Adrenal gland (tissue), 9 donors: ENCODE measurements at regions not wholly inside any gene's neighbourhood (a gene's known extent, or its start where the extent isn't known, plus 50 kb on each side); places are given as distances from the start of the nearest gene placed in this dataset.

ENCODE experiments used
- DNase-seq, 7 donors: peaks; one replicate each; pipeline ENCODE4 v3.0.0-alpha.2; 2019 to 2020
- H3K27ac ChIP-seq, 5 donors: fragments of 200-600 bp; sonication (generic) in 4 of 5; 1 replicate in 3 of 5; 2 replicates in 2 of 5; pipeline versions ENCODE4 v1.5.1 to v1.8.0; 2016 to 2020; ENCODE audit warnings: mild to moderate bottlenecking in 1 of 5
- H3K27me3 ChIP-seq: fragments of 200-600 bp; 2 replicates; pipeline ENCODE4 v1.8.0; 2021
- H3K36me3 ChIP-seq, 2 donors: fragments of 200-600 bp; replicated peaks in 1 of 2; 1 replicate in 1 of 2; 2 replicates in 1 of 2; pipeline versions ENCODE4 v1.5.1 to v1.8.0; 2018 to 2022
- H3K4me1 ChIP-seq, 2 donors: fragments of 200-600 bp; replicated peaks in 1 of 2; 1 replicate in 1 of 2; 2 replicates in 1 of 2; pipeline versions ENCODE4 v1.5.1 to v1.8.0; 2018 to 2021
- H3K4me3 ChIP-seq, 4 donors: fragments of 200-600 bp; sonication (generic) in 3 of 4; one replicate each; pipeline ENCODE4 v1.5.1; 2016 to 2018
- H3K9me3 ChIP-seq, 3 donors: fragments of 200-600 bp; sonication (generic) in 1 of 3; replicated peaks in 1 of 3; 1 replicate in 2 of 3; 2 replicates in 1 of 3; pipeline versions ENCODE4 v1.5.1 to v1.8.0; 2016 to 2021
- CTCF ChIP-seq, 6 experiments: fragments of 450-650 bp in 4 of 6; fragments of 200-600 bp in 2 of 6; sonication (generic) in 1 of 6; IDR thresholded peaks; 1 replicate in 5 of 6; 2 replicates in 1 of 6; pipeline versions ENCODE4 v1.5.1 to v1.8.0; 2016 to 2021; ENCODE audit warnings: antibody characterized with exemption in 6 of 6, mild to moderate bottlenecking in 2 of 6, moderate library complexity in 1 of 6
- POLR2A ChIP-seq, 2 donors: fragments of 450-650 bp; IDR thresholded peaks; one replicate each; pipeline ENCODE4 v1.6.1; 2017; ENCODE audit warnings: antibody characterized with exemption in 2 of 2, mild to moderate bottlenecking in 2 of 2, moderate library complexity in 1 of 2
- WGBS, 4 donors: extraction: QIAGEN DNeasy Blood & Tissue Kit in 2 of 4; methylation state at CpG; one replicate each; pipeline versions ENCODE4 v1.1.5 to v1.1.7; 2013 to 2017; 5-methylcytosine and 5-hydroxymethylcytosine counted together
- intact Hi-C, 2 donors: fragments of 100-400 bp; cut with DNase I; formaldehyde crosslinking; loops; one replicate each; pipeline versions ENCODE4 v1.14.1 to v1.15.0; 2022 to 2023
- donor health status: healthy with polysubstance abuse.
- donor health status: Bipolar disorder and iron deficiency.
- donor health status: DM: yes; HTN: yes; CAD: no.
- donor health status: DM: no; HTN: no; CAD: no.
- donor health status: DM: no; HTN: no; CAD: no.

GRCh38 chr18:30915336-30915988 is 127.1 kb downstream of the DSC3 start:
- H3K9me3 ChIP-seq = no peaks in the 10 kb centered on the region
- 59 to 79% (median 67%) methylated on average over 4 of the region's 4 CpGs for WGBS, 4 donors
- no peak overlapping the region for H3K4me3 ChIP-seq
- intact Hi-C loops = no loop called here
- TF ChIP-seq POLR2A (IDR thresholded peaks at IDR 0.05) (no peak), CTCF (IDR thresholded peaks at IDR 0.05) (no peak)
- no peaks in the 10 kb centered on the region for H3K4me1 ChIP-seq
- no peaks in the 10 kb centered on the region for H3K27me3 ChIP-seq
- DNase-seq = no peak
- no peaks in the 10 kb centered on the region for H3K36me3 ChIP-seq
- H3K27ac ChIP-seq = no peak overlapping the region

- no peak for DNase-seq
- Histone ChIP-seq H3K9me3 (no peaks in the 10 kb centered on the region), H3K36me3 (no peaks in the 10 kb centered on the region), H3K4me1 (no peaks in the 10 kb centered on the region), H3K4me3 (no peak overlapping the region), H3K27ac (no peak overlapping the region), H3K27me3 (no peaks in the 10 kb centered on the region)
- intact Hi-C loops = no loop called here
- TF ChIP-seq POLR2A (IDR thresholded peaks at IDR 0.05) (no peak), CTCF (IDR thresholded peaks at IDR 0.05) (no peak)
- WGBS, 4 donors = 60 to 76% (median 67%) methylated on average over 1 of the region's 1 CpG
These were observed 134.2 kb downstream of the DSC3 start for GRCh38 chr18:30908381-30908780.

GRCh38 chr18:30903566-30903965 is 139.0 kb downstream of the DSC3 start:
- Histone ChIP-seq H3K27me3 (no peaks in the 10 kb centered on the region), H3K36me3 (no peaks in the 10 kb centered on the region), H3K4me1 (no peaks in the 10 kb centered on the region), H3K27ac (no peak overlapping the region), H3K4me3 (no peak overlapping the region), H3K9me3 (no peaks in the 10 kb centered on the region)
- DNase-seq = no peak
- no peak for TF ChIP-seq POLR2A (IDR thresholded peaks at IDR 0.05)
- no peak for TF ChIP-seq CTCF (IDR thresholded peaks at IDR 0.05)
- intact Hi-C loops = no loop called here

GRCh38 chr18:30889519-30890301 is 152.8 kb downstream of the DSC3 start:
- Histone ChIP-seq H3K4me3 (no peak overlapping the region), H3K36me3 (no peaks in the 10 kb centered on the region), H3K27me3 (no peaks in the 10 kb centered on the region), H3K4me1 (no peaks in the 10 kb centered on the region), H3K9me3 (no peaks in the 10 kb centered on the region), H3K27ac (no peak overlapping the region)
- TF ChIP-seq CTCF (IDR thresholded peaks at IDR 0.05) = peak in 2 of 6 experiments; percentile 10 to 18
- TF ChIP-seq POLR2A (IDR thresholded peaks at IDR 0.05) = no peak
- intact Hi-C loops = loop anchor here in 1 of 2 donors (10.0 kb wide), 1 partner anchor 325 kb away; no protein-coding TSS in a partner anchor
- DNase-seq = no peak
- WGBS, 4 donors = 36 to 47% (median 39%) methylated on average over 5 of the region's 5 CpGs
